Activated naive CD4-positive, alpha-beta T cell treated with anti-CD3 and anti-CD28 coated beads, Interleukin-2, amount 10 ng/mL, durations not matched to agents 7 days and 5 days (primary cell): ENCODE measurements at regions not wholly inside any gene's neighbourhood (a gene's known extent, or its start where the extent isn't known, plus 50 kb on each side); places are given as distances from the start of the nearest gene placed in this dataset.

Experiments used
- CTCF ChIA-PET: fragments of 350-600 bp; sonication (Branson Sonifier 250); formaldehyde crosslinking; loops from one replicate; lab custom pipeline; 2021; ENCODE audit warnings: antibody characterized with exemption; lab: Charles Lee
- DNase-seq: peaks from one replicate; pipeline ENCODE4 v3.0.0-alpha.2; 2020
- H3K27ac Mint-ChIP-seq: one replicate; pipeline ENCODE4 v1.8.0; 2021; ENCODE audit warnings: mild to moderate bottlenecking, moderate library complexity, mixed read lengths
- H3K27me3 Mint-ChIP-seq: one replicate; pipeline ENCODE4 v1.8.0; 2021; ENCODE audit warnings: mild to moderate bottlenecking, mixed read lengths
- H3K36me3 Mint-ChIP-seq: one replicate; pipeline ENCODE4 v1.8.0; 2021; ENCODE audit warnings: mixed read lengths
- H3K4me1 Mint-ChIP-seq: one replicate; pipeline ENCODE4 v1.8.0; 2021; ENCODE audit warnings: mixed read lengths
- H3K4me3 Mint-ChIP-seq: one replicate; pipeline ENCODE4 v1.8.0; 2021; ENCODE audit warnings: mild to moderate bottlenecking, moderate library complexity, mixed read lengths
- H3K9me3 Mint-ChIP-seq: one replicate; pipeline ENCODE4 v1.8.0; 2021; ENCODE audit warnings: mixed read lengths

GRCh38 chr1:219342836-219343235, 169.2 kb downstream of the LYPLAL1 start:
- DNase-seq, result no peak
- Mint-ChIP-seq H3K4me3 (no peak overlapping the region), H3K36me3 (no peaks in the 10 kb centered on the region), H3K27ac (no peak overlapping the region), H3K9me3 (peaks cover 10% of the 10 kb centered on the region), H3K4me1 (no peaks in the 10 kb centered on the region), H3K27me3 (no peaks in the 10 kb centered on the region)
- CTCF ChIA-PET, result no interaction called here

- no peak for DNase-seq
- H3K27me3 Mint-ChIP-seq, result no peaks in the 10 kb centered on the region
- H3K27ac Mint-ChIP-seq, result no peak overlapping the region
- H3K4me3 Mint-ChIP-seq, result no peak overlapping the region
- CTCF ChIA-PET, result no interaction called here
- no peaks in the 10 kb centered on the region for H3K4me1 Mint-ChIP-seq
- H3K9me3 Mint-ChIP-seq, result peaks cover under 1% of the 10 kb centered on the region
- H3K36me3 Mint-ChIP-seq, result no peaks in the 10 kb centered on the region
Measured at GRCh38 chr1:219340796-219341195, 167.1 kb downstream of the LYPLAL1 start.

- no peaks in the 10 kb centered on the region for H3K27me3 Mint-ChIP-seq
- no peaks in the 10 kb centered on the region for H3K4me1 Mint-ChIP-seq
- no peak overlapping the region for H3K4me3 Mint-ChIP-seq
- CTCF ChIA-PET, result no interaction called here
- H3K27ac Mint-ChIP-seq, result no peak overlapping the region
- DNase-seq, result no peak
- no peaks in the 10 kb centered on the region for H3K36me3 Mint-ChIP-seq
- H3K9me3 Mint-ChIP-seq, result no peaks in the 10 kb centered on the region
Measured at GRCh38 chr1:219339466-219339865, 165.8 kb downstream of the LYPLAL1 start.

GRCh38 chr1:219337588-219337987, 163.9 kb downstream of the LYPLAL1 start:
- no peaks in the 10 kb centered on the region for H3K36me3 Mint-ChIP-seq
- no peaks in the 10 kb centered on the region for H3K9me3 Mint-ChIP-seq
- CTCF ChIA-PET, result no interaction called here
- no peak overlapping the region for H3K27ac Mint-ChIP-seq
- DNase-seq, result no peak
- no peaks in the 10 kb centered on the region for H3K27me3 Mint-ChIP-seq
- no peaks in the 10 kb centered on the region for H3K4me1 Mint-ChIP-seq
- no peak overlapping the region for H3K4me3 Mint-ChIP-seq

GRCh38 chr1:219333626-219334025, 159.9 kb downstream of the LYPLAL1 start:
- CTCF ChIA-PET, result no interaction called here
- Mint-ChIP-seq H3K27ac (no peak overlapping the region), H3K9me3 (no peaks in the 10 kb centered on the region), H3K27me3 (no peaks in the 10 kb centered on the region), H3K4me1 (no peaks in the 10 kb centered on the region), H3K36me3 (no peaks in the 10 kb centered on the region), H3K4me3 (no peak overlapping the region)
- no peak for DNase-seq

GRCh38 chr1:219331424-219331823, 157.7 kb downstream of the LYPLAL1 start:
- no peak overlapping the region for H3K27ac Mint-ChIP-seq
- no peaks in the 10 kb centered on the region for H3K4me1 Mint-ChIP-seq
- CTCF ChIA-PET, result no interaction called here
- no peaks in the 10 kb centered on the region for H3K27me3 Mint-ChIP-seq
- H3K9me3 Mint-ChIP-seq, result peaks cover 3% of the 10 kb centered on the region
- DNase-seq, result no peak
- H3K36me3 Mint-ChIP-seq, result no peaks in the 10 kb centered on the region
- H3K4me3 Mint-ChIP-seq, result no peak overlapping the region

GRCh38 chr1:219330669-219331068, 157.0 kb downstream of the LYPLAL1 start:
- peaks cover 3% of the 10 kb centered on the region for H3K9me3 Mint-ChIP-seq
- H3K4me3 Mint-ChIP-seq, result no peak overlapping the region
- CTCF ChIA-PET, result no interaction called here
- DNase-seq, result no peak
- H3K27me3 Mint-ChIP-seq, result no peaks in the 10 kb centered on the region
- no peak overlapping the region for H3K27ac Mint-ChIP-seq
- H3K4me1 Mint-ChIP-seq, result no peaks in the 10 kb centered on the region
- no peaks in the 10 kb centered on the region for H3K36me3 Mint-ChIP-seq

GRCh38 chr1:219330001-219330400, 156.3 kb downstream of the LYPLAL1 start:
- no peak overlapping the region for H3K27ac Mint-ChIP-seq
- peaks cover 3% of the 10 kb centered on the region for H3K9me3 Mint-ChIP-seq
- H3K36me3 Mint-ChIP-seq, result no peaks in the 10 kb centered on the region
- H3K4me3 Mint-ChIP-seq, result no peak overlapping the region
- H3K4me1 Mint-ChIP-seq, result no peaks in the 10 kb centered on the region
- CTCF ChIA-PET, result no interaction called here
- DNase-seq, result no peak
- H3K27me3 Mint-ChIP-seq, result no peaks in the 10 kb centered on the region

- Mint-ChIP-seq H3K27me3 (no peaks in the 10 kb centered on the region), H3K27ac (no peak overlapping the region), H3K9me3 (peaks cover 3% of the 10 kb centered on the region), H3K36me3 (no peaks in the 10 kb centered on the region), H3K4me3 (no peak overlapping the region), H3K4me1 (no peaks in the 10 kb centered on the region)
- no peak for DNase-seq
- CTCF ChIA-PET, result no interaction called here
Measured at GRCh38 chr1:219329578-219329977, 155.9 kb downstream of the LYPLAL1 start.

- Mint-ChIP-seq H3K4me1 (no peaks in the 10 kb centered on the region), H3K4me3 (no peak overlapping the region), H3K9me3 (peaks cover 3% of the 10 kb centered on the region), H3K27ac (no peak overlapping the region), H3K36me3 (no peaks in the 10 kb centered on the region), H3K27me3 (no peaks in the 10 kb centered on the region)
- CTCF ChIA-PET, result no interaction called here
- no peak for DNase-seq
Measured at GRCh38 chr1:219326843-219327242, 153.2 kb downstream of the LYPLAL1 start.

GRCh38 chr1:219325368-219325742, 151.7 kb downstream of the LYPLAL1 start:
- CTCF ChIA-PET, result no interaction called here
- no peaks in the 10 kb centered on the region for H3K36me3 Mint-ChIP-seq
- no peak overlapping the region for H3K27ac Mint-ChIP-seq
- no peaks in the 10 kb centered on the region for H3K27me3 Mint-ChIP-seq
- no peak for DNase-seq
- no peak overlapping the region for H3K4me3 Mint-ChIP-seq
- peaks cover 3% of the 10 kb centered on the region for H3K9me3 Mint-ChIP-seq
- H3K4me1 Mint-ChIP-seq, result no peaks in the 10 kb centered on the region

GRCh38 chr1:219324629-219325367, 151.1 kb downstream of the LYPLAL1 start:
- Mint-ChIP-seq H3K4me3 (no peak overlapping the region), H3K9me3 (peaks cover 3% of the 10 kb centered on the region), H3K4me1 (no peaks in the 10 kb centered on the region), H3K27me3 (no peaks in the 10 kb centered on the region), H3K36me3 (no peaks in the 10 kb centered on the region), H3K27ac (no peak overlapping the region)
- CTCF ChIA-PET, result no interaction called here
- no peak for DNase-seq

GRCh38 chr1:219324171-219324570, 150.5 kb downstream of the LYPLAL1 start:
- CTCF ChIA-PET, result no interaction called here
- H3K27me3 Mint-ChIP-seq, result no peaks in the 10 kb centered on the region
- H3K4me1 Mint-ChIP-seq, result no peaks in the 10 kb centered on the region
- H3K36me3 Mint-ChIP-seq, result no peaks in the 10 kb centered on the region
- DNase-seq, result no peak
- H3K4me3 Mint-ChIP-seq, result no peak overlapping the region
- peaks cover 3% of the 10 kb centered on the region for H3K9me3 Mint-ChIP-seq
- no peak overlapping the region for H3K27ac Mint-ChIP-seq

GRCh38 chr1:219323426-219323825, 149.7 kb downstream of the LYPLAL1 start:
- H3K4me1 Mint-ChIP-seq, result no peaks in the 10 kb centered on the region
- peaks cover 3% of the 10 kb centered on the region for H3K9me3 Mint-ChIP-seq
- DNase-seq, result no peak
- CTCF ChIA-PET, result no interaction called here
- H3K27me3 Mint-ChIP-seq, result no peaks in the 10 kb centered on the region
- no peak overlapping the region for H3K4me3 Mint-ChIP-seq
- H3K27ac Mint-ChIP-seq, result no peak overlapping the region
- no peaks in the 10 kb centered on the region for H3K36me3 Mint-ChIP-seq

GRCh38 chr1:219322766-219323165, 149.1 kb downstream of the LYPLAL1 start:
- Mint-ChIP-seq H3K36me3 (no peaks in the 10 kb centered on the region), H3K9me3 (peaks cover 1% of the 10 kb centered on the region), H3K4me1 (no peaks in the 10 kb centered on the region), H3K27me3 (no peaks in the 10 kb centered on the region), H3K27ac (no peak overlapping the region), H3K4me3 (no peak overlapping the region)
- CTCF ChIA-PET, result no interaction called here
- DNase-seq, result no peak
